ENCODE measurements at regions not wholly inside any gene's neighbourhood (a gene's known extent, or its start where the extent isn't known, plus 50 kb on each side); places are given as distances from the start of the nearest gene placed in this dataset.

DNA sequence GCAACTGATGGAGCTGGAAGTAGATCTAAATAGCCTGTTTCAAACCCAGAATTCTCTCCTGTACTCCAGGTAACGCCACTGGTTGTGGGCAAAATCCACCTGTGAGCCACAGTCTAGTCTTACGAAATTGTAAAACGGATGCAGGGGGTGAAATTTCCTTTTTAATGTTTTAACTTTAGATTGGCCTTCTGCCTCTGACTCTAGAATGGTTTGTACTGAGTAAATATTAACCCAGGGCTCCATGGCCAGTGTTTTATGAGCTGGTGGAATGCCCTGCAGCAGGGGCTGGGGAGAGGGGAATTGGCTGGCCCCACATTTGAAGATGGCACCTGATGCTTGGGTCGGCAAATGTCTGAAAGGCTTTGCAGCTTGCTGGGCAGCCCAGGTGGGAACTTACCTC lies 156.6 kb downstream of the MYCN start:
- TF ChIP-seq SIN3A (IDR thresholded peaks at IDR 0.05; ENCODE audit: borderline replicate concordance, insufficient read depth, low read length) (no peak), FOXP2 (optimal IDR thresholded peaks at IDR 0.05; ENCODE audit: borderline replicate concordance, extremely low read depth, extremely low read length, insufficient read depth) (no peak), TAF1 (IDR thresholded peaks at IDR 0.05; ENCODE audit: borderline replicate concordance, insufficient read depth, low read length) (no peak), POLR2AphosphoS5 (IDR thresholded peaks at IDR 0.05; ENCODE audit: low read depth, low read length) (no peak)
- TF ChIP-seq, protein P1, sequence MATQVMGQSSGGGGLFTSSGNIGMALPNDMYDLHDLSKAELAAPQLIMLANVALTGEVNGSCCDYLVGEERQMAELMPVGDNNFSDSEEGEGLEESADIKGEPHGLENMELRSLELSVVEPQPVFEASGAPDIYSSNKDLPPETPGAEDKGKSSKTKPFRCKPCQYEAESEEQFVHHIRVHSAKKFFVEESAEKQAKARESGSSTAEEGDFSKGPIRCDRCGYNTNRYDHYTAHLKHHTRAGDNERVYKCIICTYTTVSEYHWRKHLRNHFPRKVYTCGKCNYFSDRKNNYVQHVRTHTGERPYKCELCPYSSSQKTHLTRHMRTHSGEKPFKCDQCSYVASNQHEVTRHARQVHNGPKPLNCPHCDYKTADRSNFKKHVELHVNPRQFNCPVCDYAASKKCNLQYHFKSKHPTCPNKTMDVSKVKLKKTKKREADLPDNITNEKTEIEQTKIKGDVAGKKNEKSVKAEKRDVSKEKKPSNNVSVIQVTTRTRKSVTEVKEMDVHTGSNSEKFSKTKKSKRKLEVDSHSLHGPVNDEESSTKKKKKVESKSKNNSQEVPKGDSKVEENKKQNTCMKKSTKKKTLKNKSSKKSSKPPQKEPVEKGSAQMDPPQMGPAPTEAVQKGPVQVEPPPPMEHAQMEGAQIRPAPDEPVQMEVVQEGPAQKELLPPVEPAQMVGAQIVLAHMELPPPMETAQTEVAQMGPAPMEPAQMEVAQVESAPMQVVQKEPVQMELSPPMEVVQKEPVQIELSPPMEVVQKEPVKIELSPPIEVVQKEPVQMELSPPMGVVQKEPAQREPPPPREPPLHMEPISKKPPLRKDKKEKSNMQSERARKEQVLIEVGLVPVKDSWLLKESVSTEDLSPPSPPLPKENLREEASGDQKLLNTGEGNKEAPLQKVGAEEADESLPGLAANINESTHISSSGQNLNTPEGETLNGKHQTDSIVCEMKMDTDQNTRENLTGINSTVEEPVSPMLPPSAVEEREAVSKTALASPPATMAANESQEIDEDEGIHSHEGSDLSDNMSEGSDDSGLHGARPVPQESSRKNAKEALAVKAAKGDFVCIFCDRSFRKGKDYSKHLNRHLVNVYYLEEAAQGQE (IDR thresholded peaks at IDR 0.05; ENCODE audit: insufficient read depth in 1 of 2, low read depth in 2 of 2, low read length in 2 of 2) = no peak

DNA sequence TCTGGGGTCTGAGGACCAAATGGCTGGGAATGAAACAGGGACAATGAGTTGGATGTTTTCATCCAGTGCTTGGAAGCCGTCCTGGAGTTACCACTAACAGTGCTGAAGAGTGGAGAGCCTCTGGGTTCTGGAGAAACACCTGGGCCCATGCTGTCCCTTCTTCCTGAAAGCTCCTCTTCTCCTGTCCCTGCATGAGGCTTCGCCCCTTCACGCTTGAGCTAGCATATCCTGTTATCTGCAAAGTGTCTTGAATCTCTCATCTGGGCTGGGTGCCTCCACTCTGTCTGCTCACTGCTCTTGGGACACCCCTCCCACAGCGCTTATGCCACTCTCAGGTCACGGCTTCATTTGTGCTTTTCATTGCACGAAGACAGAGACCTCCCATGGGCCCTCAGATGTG lies 154.5 kb downstream of the MYCN start:
- TF ChIP-seq TAF1 (IDR thresholded peaks at IDR 0.05; ENCODE audit: borderline replicate concordance, insufficient read depth, low read length) (no peak), SIN3A (IDR thresholded peaks at IDR 0.05; ENCODE audit: borderline replicate concordance, insufficient read depth, low read length) (no peak), POLR2AphosphoS5 (IDR thresholded peaks at IDR 0.05; ENCODE audit: low read depth, low read length) (no peak), FOXP2 (optimal IDR thresholded peaks at IDR 0.05; ENCODE audit: borderline replicate concordance, extremely low read depth, extremely low read length, insufficient read depth) (no peak)
- TF ChIP-seq, protein P1 (IDR thresholded peaks at IDR 0.05; ENCODE audit: insufficient read depth in 1 of 2, low read depth in 2 of 2, low read length in 2 of 2) = no peak

GRCh38 chr2:16093639-16094529 lies 153.5 kb downstream of the MYCN start:
- TF ChIP-seq FOXP2 (optimal IDR thresholded peaks at IDR 0.05; ENCODE audit: borderline replicate concordance, extremely low read depth, extremely low read length, insufficient read depth) (no peak), POLR2AphosphoS5 (IDR thresholded peaks at IDR 0.05; ENCODE audit: low read depth, low read length) (no peak), SIN3A (IDR thresholded peaks at IDR 0.05; ENCODE audit: borderline replicate concordance, insufficient read depth, low read length) (no peak), TAF1 (IDR thresholded peaks at IDR 0.05; ENCODE audit: borderline replicate concordance, insufficient read depth, low read length) (no peak)
- TF ChIP-seq, protein P1 (IDR thresholded peaks at IDR 0.05; ENCODE audit: insufficient read depth in 1 of 2, low read depth in 2 of 2, low read length in 2 of 2) = no peak

DNA sequence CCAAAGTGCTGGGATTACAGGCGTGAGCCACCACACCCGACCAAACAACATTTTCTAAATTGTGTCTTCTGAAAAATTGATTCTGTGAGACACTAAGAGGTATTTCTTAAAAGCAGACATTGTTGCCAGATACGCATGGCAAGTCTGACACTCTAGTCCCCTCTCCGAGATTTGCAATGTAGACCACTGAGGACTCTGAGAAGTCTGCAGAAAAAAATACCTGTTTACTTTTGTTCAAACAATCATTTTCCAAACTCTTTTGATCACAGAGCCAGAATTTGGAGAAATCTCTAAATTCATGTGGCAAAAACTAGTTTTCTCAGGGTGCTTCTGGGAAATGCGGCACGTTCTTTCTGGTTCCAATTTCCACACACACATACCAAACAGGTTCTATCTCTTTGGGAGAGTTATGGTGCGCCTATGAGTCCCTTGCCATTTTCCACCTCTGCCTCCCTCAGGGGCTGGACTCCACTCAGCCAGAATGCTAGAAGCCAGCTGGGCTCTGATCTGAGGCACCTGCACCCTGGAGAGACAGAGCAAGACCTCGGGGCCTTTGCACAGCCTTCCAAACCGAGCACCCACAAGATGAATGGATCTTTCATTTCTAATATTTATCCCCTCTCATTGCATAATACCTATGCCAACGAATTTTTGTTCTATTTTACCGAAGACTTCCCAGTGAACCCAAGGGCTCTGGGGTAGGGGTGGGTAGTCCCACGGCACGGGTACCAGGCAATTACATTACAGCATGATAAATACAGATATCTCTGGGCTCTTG lies 152.7 kb downstream of the MYCN start:
- TF ChIP-seq FOXP2 (optimal IDR thresholded peaks at IDR 0.05; ENCODE audit: borderline replicate concordance, extremely low read depth, extremely low read length, insufficient read depth) (no peak), SIN3A (IDR thresholded peaks at IDR 0.05; ENCODE audit: borderline replicate concordance, insufficient read depth, low read length) (no peak), TAF1 (IDR thresholded peaks at IDR 0.05; ENCODE audit: borderline replicate concordance, insufficient read depth, low read length) (no peak)

- TF ChIP-seq FOXP2 (optimal IDR thresholded peaks at IDR 0.05; ENCODE audit: borderline replicate concordance, extremely low read depth, extremely low read length, insufficient read depth) = no peak
- TF ChIP-seq TAF1 (IDR thresholded peaks at IDR 0.05; ENCODE audit: borderline replicate concordance, insufficient read depth, low read length) = no peak
- no peak for TF ChIP-seq SIN3A (IDR thresholded peaks at IDR 0.05; ENCODE audit: borderline replicate concordance, insufficient read depth, low read length)
- TF ChIP-seq, protein P1 (IDR thresholded peaks at IDR 0.05; ENCODE audit: insufficient read depth in 1 of 2, low read depth in 2 of 2, low read length in 2 of 2) = no peak
- TF ChIP-seq POLR2AphosphoS5 (IDR thresholded peaks at IDR 0.05; ENCODE audit: low read depth, low read length) = no peak
Observed at GRCh38 chr2:16091576-16092282, 151.4 kb downstream of the MYCN start.
